Neural crest cell (in vitro differentiated cells): ENCODE measurements at regions not wholly inside any gene's neighbourhood (a gene's known extent, or its start where the extent isn't known, plus 50 kb on each side); places are given as distances from the start of the nearest gene placed in this dataset. TPM values are rescaled to one million over a fixed set of nuclear protein-coding genes. Genes with fewer than 3 reads are reported as not detected.

Experiments
- DNase-seq: peaks from one replicate; pipeline ENCODE4 v3.0.0; 2021; ENCODE audit warnings: low read depth, mixed read lengths, low spot score
- H3K27ac Mint-ChIP-seq: one replicate; pipeline ENCODE4 v1.8.0; 2021; ENCODE audit warnings: mild to moderate bottlenecking, mixed read lengths; ENCODE audit not compliant: unreplicated experiment
- H3K27me3 Mint-ChIP-seq: 2 replicates; pipeline ENCODE4 v1.8.0; 2021; ENCODE audit warnings: low read depth, mild to moderate bottlenecking, mixed read lengths
- H3K36me3 Mint-ChIP-seq: 2 replicates; pipeline ENCODE4 v1.8.0; 2021; ENCODE audit warnings: low read depth, mild to moderate bottlenecking, mixed read lengths
- H3K4me1 Mint-ChIP-seq: 2 replicates; pipeline ENCODE4 v1.8.0; 2021; ENCODE audit warnings: mixed read lengths
- H3K4me3 Mint-ChIP-seq: one replicate; pipeline ENCODE4 v1.8.0; 2021; ENCODE audit warnings: mild to moderate bottlenecking, mixed read lengths
- H3K9me3 Mint-ChIP-seq: 2 replicates; pipeline ENCODE4 v1.8.0; 2021; ENCODE audit warnings: mixed read lengths
- microRNA-seq: library from miRNA; unstranded; fragments of <30 nt; microRNA quantifications from one replicate; pipeline ENCODE4, GENCODE V29; 2020
- TF ChIP-seq, protein P1 (sequence below): fragments of 200-600 bp; sonication (generic); conservative IDR thresholded peaks from 2 replicates; pipeline ENCODE4 v1.5.0; 2021; ENCODE audit warnings: antibody characterized with exemption, mild to moderate bottlenecking

DNA sequence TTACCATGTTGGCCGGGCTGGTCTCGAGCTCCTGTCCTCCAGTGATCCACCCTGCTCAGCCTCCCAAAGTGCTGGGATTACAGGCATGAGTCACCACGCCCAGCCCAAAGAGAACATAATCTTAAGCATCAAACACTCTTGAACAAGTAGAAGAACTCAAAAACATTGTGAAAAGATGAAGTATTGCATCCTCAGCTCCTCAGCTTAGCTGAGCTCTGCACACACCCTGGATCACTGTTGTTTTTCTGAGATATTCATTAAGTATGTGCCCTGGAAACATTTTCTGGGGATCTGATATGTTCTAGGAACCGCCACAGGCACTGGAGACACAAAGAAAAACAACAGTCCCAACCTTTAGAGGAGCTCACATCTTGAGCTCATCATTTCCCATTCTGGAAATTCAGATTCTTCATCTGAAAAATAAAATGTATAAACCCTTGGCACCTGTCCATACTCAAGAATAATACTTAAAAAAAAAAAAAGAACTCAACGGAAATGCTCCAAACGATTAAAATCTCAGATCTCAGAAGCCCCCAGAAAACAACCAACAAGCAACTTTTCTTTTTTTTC is 62.2 kb upstream of the ZNF462 start:
- Mint-ChIP-seq H3K9me3 (peaks cover 7% of the 10 kb centered on the region), H3K4me3 (no peak overlapping the region), H3K4me1 (peaks cover 10% of the 10 kb centered on the region), H3K27ac (no peak overlapping the region), H3K36me3 (no peaks in the 10 kb centered on the region), H3K27me3 (no peaks in the 10 kb centered on the region)
- no peak for DNase-seq
- TF ChIP-seq, protein P1, sequence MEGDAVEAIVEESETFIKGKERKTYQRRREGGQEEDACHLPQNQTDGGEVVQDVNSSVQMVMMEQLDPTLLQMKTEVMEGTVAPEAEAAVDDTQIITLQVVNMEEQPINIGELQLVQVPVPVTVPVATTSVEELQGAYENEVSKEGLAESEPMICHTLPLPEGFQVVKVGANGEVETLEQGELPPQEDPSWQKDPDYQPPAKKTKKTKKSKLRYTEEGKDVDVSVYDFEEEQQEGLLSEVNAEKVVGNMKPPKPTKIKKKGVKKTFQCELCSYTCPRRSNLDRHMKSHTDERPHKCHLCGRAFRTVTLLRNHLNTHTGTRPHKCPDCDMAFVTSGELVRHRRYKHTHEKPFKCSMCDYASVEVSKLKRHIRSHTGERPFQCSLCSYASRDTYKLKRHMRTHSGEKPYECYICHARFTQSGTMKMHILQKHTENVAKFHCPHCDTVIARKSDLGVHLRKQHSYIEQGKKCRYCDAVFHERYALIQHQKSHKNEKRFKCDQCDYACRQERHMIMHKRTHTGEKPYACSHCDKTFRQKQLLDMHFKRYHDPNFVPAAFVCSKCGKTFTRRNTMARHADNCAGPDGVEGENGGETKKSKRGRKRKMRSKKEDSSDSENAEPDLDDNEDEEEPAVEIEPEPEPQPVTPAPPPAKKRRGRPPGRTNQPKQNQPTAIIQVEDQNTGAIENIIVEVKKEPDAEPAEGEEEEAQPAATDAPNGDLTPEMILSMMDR: no peak

DNA sequence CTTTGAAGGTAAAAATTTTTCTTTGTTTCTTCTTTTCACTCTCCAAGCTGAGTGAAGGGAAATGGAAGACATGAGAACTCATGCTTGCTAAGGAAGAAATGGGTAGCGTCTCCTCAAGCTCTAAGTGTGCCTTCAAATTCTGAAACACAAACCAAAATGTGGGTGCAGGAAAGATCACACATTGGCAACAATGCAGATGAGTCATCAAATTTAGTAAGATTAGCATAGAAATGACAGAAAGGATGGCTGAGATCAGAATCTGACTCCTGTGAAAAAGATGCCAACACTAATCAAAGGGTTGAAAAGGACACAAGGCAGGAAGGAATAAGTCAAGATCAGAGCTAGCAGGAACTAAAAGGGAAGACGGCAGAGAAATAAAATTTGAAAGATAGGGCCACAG is 61.1 kb upstream of the ZNF462 start:
- Mint-ChIP-seq H3K4me1 (peaks cover 10% of the 10 kb centered on the region), H3K36me3 (no peaks in the 10 kb centered on the region), H3K4me3 (no peak overlapping the region)

More for the DNA sequence above, 61.1 kb upstream of the ZNF462 start:
- no peak overlapping the region for H3K27ac Mint-ChIP-seq
- no peak for DNase-seq
- TF ChIP-seq, protein P1: no peak
- peaks cover 7% of the 10 kb centered on the region for H3K9me3 Mint-ChIP-seq
- H3K27me3 Mint-ChIP-seq: no peaks in the 10 kb centered on the region

Small RNA genes lying in the stretch of these regions (microRNA-seq; reads per million reads assigned to microRNA genes)
- not detected for gene MIR8081
